ENCODE measurements at regions not wholly inside any gene's neighbourhood (a gene's known extent, or its start where the extent isn't known, plus 50 kb on each side); places are given as distances from the start of the nearest gene placed in this dataset.

- no peak for DNase-seq
These were observed 1006.6 kb upstream of the LRRN3 start for GRCh38 chr7:110084181-110084807.

- peak in 1 of 2 experiments; percentile 37 for DNase-seq
These were observed 1000.7 kb upstream of the LRRN3 start for GRCh38 chr7:110090110-110090820.

GRCh38 chr7:110095372-110096052 lies 995.4 kb upstream of the LRRN3 start:
- no peak for DNase-seq

GRCh38 chr7:110104243-110104642 lies 986.7 kb upstream of the LRRN3 start:
- DNase-seq, result no peak

- no peak for DNase-seq
These were observed 985.6 kb upstream of the LRRN3 start for GRCh38 chr7:110105307-110105706.

GRCh38 chr7:110105840-110106239 lies 985.1 kb upstream of the LRRN3 start:
- DNase-seq, result no peak

- DNase-seq, result no peak
These were observed 970.9 kb upstream of the LRRN3 start for GRCh38 chr7:110119883-110120581.

- DNase-seq, result no peak
These were observed 961.8 kb upstream of the LRRN3 start for GRCh38 chr7:110129159-110129558.

- peak in 1 of 2 experiments; percentile 30 for DNase-seq
These were observed 960.3 kb upstream of the LRRN3 start for GRCh38 chr7:110130669-110131068.

GRCh38 chr7:110131344-110131743 lies 959.6 kb upstream of the LRRN3 start:
- no peak for DNase-seq

- DNase-seq, result no peak
These were observed 951.9 kb upstream of the LRRN3 start for GRCh38 chr7:110139056-110139455.

GRCh38 chr7:110142939-110143526 lies 947.9 kb upstream of the LRRN3 start:
- DNase-seq, result no peak

GRCh38 chr7:110144599-110144998 lies 946.3 kb upstream of the LRRN3 start:
- no peak for DNase-seq

- no peak for DNase-seq
These were observed 942.9 kb upstream of the LRRN3 start for GRCh38 chr7:110148054-110148453.

- no peak for DNase-seq
These were observed 937.7 kb upstream of the LRRN3 start for GRCh38 chr7:110153222-110153621.

- DNase-seq, result no peak
These were observed 934.4 kb upstream of the LRRN3 start for GRCh38 chr7:110156511-110156910.

GRCh38 chr7:110157631-110158362 lies 933.1 kb upstream of the LRRN3 start:
- peak in 1 of 2 experiments; percentile 2 for DNase-seq

- DNase-seq, result no peak
These were observed 922.9 kb upstream of the LRRN3 start for GRCh38 chr7:110168010-110168409.

- no peak for DNase-seq
These were observed 920.1 kb upstream of the LRRN3 start for GRCh38 chr7:110170841-110171240.

- DNase-seq, result no peak
These were observed 913.5 kb upstream of the LRRN3 start for GRCh38 chr7:110177463-110177862.

GRCh38 chr7:110179037-110179436 lies 911.9 kb upstream of the LRRN3 start:
- no peak for DNase-seq

- DNase-seq, result no peak
These were observed 909.2 kb upstream of the LRRN3 start for GRCh38 chr7:110181768-110182167.

All from SW 1271 (cell line).